NCI-H1417 treated with DMSO at 0.1 percent for 48 hours (cell line): ENCODE measurements at regions not wholly inside any gene's neighbourhood (a gene's known extent, or its start where the extent isn't known, plus 50 kb on each side); places are given as distances from the start of the nearest gene placed in this dataset.

Source experiments
- DNase-seq: peaks from one replicate; lab custom pipeline; 2025; lab: John Stamatoyannopoulos, UW

DNA sequence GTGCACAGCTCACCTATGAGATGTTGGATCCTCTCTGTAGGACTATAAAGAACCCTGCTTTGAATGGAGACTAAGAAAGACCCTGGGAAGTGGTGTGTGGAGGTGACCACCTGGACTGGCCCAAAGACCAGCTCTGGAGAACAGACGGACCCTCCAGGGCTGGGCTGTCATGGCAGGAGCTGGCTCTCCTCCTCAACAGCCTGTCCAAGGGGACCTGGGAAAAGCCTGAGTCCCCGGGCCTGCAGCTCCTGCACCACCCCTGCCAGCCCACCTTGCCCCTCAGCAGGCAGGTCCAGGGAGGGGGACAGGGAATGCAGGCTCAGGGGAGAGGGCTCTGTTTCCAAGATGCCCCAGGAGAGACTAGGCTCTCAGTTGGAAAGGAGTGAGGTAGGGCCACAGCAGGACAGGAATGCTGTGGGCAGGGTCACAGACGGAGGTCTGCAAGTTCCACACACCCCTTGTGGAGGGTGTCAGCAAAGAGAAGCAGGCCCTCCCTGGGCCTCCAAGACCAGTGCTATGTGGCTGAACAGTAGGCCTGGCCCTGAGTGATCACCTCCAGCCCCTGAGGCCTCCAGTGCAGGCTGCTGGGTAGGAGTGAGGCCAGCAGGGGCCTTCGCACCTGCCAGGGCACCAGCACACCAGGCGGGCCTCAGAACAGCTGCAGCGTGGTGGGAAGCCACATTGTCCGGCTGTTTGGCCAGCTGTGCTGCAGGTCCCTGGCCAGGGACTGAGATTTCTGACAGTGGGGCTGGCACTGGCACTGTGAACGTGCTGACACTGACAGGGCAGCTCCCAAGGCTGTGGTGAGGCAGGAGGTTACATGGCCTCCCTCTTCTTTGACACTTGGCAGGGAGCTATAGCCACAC lies 86.4 kb upstream of the OTOS start:
- no peak for DNase-seq

DNA sequence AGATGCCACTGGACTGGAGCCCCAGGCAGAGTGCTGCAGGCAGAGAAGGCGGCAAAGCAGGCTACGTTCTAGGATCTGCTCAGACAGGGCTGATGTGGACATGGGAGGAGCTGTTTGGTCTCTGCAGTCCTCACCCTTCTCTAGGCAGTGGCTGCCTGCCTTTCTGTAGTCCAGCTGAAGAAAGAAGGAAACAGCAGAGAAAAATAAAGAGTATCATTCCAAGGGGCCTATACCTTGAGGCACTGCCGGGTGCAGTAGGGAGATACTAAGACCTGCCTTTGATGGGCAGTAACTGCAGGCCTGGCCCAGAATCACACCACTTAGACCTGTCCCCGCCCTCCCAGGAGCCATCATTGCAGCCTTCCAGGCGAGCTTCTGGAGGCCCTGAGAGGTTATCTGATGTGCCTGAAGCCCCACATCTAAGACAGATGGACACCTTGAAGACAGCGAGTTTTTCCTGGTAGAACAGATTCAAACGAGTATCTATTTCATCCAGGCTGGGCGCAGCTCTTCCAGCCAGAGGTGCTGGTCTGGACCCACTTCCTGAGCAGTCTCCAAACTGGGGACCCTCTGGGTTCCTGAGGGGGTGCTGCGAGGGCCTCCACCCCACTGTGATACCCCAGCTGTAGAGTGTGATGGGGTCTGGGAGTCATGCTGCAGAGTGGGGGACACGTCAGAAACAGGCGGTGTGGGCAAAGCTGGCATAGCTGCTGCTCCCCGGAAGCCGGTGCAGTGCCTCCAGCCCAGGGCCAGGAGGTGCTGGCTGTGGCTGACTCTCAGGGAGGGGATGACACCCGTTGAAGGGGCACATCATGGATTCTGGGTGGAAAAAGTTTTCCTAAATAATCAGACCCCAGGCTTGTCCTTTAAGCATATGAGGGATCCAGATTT lies 87.3 kb upstream of the OTOS start:
- DNase-seq: no peak

DNA sequence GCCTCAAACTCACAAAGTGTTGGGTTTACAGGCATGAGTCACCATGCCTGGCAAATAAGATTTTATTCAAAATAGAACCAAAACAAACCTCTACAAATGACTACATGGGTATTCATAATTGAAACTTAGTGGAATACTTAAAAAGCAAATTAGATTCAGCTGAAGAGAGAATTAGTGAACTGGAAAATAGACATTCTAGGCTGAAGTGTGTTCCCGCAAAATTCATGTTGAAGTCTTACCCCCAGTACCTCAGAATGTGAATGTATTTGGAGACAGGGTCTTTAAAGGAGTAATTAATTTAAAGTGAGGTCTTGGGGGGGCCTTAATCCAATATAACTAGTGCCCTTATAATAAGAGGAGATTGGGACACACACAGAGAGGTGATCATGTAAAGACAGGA lies 88.5 kb upstream of the OTOS start:
- no peak for DNase-seq

DNA sequence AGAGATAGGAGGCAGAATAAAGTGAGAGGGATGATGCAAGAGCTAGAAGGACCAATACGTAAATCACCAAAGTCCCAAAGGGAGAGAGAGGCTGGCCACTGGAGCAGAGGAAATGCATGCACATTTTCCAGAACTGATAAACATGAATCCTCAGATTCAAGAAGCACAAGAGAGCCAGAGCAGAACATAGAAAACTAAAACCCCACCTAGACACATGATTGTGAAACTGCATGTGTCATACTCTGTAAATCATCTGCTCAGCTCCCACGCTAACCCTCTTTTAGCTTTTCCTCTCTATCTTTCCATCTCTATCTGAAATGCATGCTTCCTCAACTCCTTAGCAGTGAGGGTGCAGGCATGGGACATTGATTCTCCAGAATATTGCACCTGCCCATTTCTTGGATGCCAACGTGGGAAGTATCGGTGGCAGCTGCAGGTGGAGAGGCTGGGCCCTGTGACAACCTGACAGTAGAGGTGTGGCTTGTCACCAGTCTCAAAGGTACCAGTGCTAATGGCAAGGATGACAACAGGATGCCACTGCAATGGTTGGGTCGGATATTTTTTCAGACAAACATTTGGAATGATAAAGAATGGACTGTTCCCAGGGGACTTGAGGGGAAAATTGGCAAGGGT lies 89.3 kb upstream of the OTOS start:
- no peak for DNase-seq

DNA sequence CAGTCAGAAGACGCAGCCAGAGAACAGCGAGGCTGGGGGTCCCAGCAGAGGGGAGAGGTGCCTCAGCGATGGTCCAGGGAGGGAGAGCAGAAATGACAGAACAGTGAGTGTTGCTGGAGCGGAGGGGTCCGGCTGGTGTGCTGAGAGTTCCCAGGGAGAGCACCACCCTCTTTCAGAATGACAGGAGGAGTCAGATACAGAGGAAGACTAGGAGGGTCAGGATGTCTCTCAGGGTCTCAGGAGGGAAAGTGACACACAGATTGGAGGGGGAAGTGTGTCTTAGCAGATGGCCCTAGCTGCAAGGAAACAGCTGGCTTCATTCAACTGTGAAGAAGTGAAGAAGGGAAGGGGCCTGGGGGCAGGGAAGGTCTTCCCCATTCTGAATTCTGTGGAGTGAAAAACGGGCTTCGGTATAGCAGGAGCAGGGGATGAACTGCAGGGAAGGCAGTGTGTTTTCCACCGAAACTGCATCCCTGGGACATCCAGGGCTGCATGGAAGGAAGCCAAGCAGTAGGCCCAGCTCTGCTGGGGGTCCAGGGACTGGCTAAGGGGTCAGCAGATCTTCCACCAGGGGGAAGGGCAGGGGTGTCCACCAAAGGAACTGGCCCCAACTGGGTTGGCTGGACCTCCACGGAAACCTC lies 90.0 kb upstream of the OTOS start:
- no peak for DNase-seq

DNA sequence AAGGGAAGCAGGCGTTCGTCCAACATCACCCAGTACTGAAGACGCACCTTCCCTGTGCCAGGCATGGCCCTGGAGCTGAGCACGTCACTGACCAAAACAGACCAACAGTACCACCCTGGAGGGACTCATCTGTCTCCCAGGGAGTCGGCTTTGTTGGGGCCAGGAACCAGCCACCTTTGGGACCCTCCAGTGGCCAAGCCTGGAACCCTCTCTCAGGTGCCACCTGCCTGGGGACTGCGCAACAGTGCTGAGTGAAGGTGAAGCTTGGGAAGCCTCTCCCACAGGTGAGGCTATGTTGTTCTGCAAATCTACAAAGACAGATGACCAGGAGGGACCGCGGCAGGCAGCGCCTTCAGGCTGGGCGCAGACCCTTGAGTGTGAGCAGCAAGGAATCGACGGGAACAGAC lies 91.4 kb upstream of the OTOS start:
- DNase-seq: no peak

DNA sequence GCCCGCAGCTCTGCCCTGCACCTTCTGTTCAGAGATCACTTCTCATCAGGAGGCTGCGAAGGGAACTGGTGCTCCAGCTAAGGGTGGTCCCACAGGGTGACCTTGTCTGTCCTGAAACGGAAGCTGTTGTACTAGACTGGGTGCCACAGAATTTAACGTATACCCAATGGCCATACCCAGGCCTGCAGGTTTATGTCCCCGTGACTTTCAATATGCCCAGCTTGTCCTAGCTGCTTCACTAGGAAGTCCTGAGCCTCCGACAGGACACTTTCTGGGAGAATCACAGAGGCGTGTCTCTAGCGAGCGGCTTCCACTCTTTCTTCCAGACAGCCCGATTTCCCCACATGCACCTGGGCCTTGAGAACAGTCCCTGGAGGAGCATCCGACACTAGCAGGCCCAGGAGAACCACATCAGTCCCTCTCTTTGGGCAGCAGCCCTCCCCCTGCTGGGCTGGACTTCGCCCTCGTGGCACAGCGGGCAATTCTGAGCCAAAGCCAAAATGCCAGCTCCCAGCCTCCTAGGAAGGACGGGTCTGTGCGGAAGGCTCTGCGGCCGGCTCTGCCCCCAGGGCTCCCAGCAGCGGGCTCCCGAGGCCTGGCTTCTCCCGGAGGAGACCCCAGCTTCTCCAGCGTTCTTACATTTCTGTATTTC lies 91.9 kb upstream of the OTOS start:
- DNase-seq: no peak

DNA sequence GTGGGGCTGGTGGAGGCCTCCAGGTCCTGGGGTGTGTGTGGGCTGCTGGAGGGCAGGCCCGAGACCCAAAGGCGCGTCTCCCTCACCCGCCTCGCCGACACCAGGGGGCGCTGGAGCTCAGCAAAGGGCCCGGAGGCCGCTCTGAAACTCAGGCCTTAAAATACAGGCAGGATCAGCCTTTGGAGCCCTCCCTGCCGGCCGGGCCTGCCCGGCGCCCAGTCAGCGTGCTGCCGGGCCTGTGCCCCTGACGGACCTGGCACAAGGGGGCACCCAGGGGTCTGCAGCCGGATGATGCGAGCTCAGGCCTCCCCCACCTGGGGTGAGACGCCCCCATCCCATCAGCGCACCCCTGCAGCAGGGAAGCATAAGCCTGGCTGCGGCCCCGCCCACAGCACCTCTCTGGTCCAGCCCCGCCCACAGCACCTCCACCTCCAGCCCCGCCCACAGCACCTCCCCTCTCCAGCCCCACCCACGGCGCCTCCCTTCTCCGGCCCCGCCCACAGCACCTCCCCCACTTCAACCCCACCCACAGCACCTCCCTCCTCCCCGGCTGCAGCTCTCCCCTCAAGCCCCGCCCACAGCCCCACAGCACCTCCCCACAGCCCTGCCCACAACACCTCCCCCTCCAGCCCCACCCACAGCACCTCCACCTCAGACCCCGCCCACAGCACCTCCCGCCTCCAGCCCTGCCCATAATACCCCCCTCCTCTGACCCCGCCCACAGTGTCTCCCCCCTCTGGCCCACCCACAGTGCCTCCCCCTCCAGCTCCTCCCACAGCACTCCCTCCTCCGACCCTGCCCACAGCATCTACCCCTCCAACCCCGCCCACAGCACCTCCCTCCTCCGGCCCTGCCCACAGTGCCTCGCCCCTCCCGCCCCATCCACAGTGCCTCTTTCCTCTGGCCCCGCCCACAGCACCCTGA lies 92.8 kb upstream of the OTOS start:
- no peak for DNase-seq

DNA sequence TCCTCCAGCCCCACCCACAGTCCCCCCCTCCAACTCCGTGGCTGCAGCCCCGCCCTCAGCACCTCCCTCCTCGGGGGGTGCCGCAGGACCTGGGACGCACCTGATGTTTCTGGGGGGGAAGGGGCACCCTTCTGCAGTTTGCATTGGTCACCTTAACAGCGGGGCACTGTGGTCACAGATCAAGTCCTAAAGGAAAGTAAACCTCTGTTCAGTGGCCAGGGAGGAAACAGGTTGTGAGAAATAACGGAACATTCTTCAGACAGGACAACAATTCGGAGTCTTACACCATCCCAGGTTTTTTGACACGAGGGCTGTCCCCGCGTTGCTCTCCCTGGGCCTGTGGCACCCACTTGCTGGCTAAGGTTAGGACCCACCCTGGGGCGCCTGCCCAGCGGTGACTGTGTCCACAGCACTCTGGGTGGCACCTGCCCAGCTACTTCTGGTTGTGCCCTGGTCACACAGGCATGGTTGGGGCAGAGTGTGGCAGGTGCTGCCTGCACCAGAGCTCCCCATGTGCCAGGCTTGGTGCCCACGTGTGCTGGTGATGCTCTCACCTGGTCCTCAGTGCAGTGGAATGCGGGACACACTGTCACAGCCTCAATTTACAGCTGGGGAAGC lies 93.5 kb upstream of the OTOS start:
- no peak for DNase-seq

DNA sequence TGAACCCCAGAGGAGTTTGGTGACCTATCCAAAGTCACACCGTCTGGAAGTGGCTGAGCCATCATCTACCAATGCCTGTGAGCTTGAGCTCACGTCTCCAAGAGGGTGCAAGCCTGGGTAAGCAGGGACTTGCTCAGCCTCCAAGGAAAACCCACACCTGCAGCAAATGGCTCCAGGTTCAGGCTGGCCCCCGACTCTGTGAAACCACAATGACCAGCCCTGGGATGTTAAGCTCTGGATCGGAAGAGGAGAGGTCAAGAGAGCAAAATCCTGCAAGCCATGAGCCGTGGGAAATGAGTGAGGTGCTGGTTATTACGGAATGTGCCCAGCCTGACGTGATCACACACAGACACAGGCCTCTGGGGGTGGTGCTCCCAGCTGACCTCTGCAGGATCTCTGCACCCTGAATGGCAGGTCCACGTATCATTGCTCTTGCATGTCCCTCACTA lies 94.1 kb upstream of the OTOS start:
- DNase-seq: no peak

DNA sequence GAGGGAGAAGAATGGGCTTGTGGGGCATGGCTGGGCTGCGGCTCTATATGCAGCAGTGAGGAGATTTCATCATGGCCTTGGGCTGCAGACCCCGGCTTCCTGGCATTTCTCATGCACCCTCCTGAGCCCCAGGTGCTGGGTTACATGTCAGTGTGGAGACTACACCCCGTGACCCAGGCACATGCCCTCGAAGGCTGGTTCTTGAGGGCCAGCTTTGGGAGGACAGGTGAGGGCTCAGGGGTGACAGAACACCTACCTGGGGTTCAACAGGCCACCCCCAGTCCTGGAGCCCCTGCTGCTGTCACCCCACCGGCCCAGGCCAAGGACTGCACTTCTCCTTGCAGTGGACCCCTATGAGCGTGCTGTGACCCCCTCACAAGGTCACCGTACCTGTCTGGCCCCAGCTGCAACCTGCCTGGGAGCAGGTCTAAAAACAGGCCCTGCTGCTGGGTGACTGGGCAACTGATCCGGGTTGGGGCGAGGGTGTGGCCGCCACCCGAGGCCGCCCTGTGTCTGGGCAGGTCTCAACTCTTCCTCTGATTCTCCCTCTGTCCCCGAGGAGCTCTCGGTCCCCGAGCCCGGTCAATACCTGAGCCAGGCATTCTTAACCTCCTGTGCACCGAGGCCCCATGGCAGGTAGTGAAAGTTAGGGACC lies 94.8 kb upstream of the OTOS start:
- no peak for DNase-seq

DNA sequence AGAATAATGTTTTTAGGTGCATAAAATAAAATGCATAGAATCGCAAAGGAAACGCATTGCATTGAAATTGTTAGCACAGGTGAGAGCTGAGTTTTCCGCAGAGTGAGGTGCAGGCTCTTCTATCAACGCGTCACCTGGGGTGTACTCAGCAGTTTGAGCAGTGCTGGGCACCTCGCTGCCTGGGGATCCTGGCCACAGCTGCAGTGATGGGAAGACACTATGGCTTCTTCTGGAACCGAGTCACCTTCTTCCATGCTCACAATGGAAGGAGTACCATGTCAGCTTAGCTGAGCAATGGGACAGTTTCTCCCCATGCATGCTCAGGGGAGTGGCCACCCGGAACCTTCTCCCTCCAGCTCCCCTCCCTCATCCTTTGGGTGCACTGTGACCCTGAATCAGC lies 95.4 kb upstream of the OTOS start:
- DNase-seq: no peak

DNA sequence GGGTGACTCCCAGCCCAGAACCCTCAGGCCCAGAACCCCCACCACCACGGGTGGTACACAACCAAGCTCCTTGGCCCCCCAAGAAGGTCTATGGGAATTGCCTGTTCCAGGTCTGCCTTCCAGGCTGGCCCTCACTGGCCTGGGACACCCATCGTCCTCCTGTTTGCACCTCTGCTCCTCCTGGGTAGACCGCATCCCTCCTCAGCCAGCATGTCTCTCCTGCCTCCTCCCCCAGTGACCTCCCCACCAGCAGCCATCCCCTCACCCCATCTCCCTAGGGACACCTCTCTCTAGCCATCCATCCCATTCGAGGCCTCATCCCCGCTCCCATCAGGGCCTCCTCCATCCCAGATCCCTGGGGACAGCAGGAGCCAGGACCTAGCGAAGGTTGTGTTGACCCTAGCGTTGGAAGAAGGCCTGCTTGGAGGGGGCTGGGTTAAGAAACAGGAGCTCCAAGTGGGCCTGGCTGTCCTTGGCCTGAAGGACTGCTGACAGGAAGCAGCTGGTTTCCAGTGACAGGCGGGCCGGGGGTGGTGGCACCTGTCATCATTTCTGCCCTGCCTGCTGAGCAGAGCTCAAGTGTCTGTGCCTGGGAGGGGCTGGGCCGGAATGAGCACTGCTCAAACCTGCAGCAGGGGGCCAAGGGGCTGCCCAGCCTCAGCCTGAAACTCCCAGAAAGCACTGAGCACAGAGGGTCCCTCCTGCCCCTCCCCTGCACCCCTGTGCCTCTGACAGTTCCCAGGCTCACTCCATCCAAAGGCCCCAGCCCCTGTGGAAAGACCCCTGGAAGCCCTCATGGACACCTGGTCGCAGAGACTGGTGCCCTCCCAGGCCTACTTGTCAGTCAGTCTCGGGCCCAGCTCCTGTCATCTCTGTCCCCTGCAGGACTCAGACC lies 96.0 kb upstream of the OTOS start:
- peak; percentile 28 for DNase-seq

DNA sequence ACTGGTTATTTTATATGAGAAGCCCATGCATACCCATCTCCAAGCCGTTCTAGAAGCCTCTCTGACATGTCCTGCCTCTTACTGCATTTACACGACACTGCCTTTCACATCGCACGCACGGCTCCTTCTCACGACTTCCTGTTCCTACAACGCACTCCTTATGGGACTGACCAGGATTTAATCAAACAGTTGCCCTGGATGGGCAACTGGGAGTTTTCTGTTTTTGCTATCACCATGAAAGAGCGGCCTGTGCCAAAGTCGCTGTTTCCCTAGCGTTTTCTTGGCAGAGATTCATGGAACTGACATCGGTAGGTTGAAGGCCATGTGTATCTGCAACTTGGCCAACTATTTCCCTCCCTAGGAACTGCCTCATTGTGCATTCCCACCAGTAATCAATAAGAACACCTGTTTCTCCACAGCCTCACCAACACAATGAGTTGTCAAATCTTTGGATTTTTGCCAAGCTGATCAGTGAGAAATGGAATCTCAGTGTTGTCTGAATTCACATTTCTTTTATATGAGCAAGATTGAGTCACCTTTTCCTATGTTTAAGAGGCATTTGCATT lies 97.2 kb upstream of the OTOS start:
- DNase-seq: no peak

DNA sequence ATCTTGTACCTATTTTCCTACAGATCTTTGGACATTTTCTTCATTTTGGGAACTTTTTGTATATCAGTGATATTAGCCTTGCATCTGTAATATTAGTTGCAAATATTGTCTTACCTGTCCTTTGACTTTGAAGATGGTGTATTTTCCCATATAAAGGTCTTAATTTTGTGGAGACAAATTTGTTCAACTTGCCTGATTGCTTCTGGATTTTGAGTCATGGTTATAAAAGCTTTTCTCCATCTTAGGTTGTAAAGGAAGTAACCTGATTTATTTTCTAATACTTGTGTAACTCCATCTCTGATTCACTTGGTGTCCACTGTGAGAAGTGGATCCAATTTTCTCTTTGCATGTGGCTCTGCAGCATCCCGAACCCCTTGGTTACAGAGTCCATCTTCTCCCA lies 97.7 kb upstream of the OTOS start:
- no peak for DNase-seq

DNA sequence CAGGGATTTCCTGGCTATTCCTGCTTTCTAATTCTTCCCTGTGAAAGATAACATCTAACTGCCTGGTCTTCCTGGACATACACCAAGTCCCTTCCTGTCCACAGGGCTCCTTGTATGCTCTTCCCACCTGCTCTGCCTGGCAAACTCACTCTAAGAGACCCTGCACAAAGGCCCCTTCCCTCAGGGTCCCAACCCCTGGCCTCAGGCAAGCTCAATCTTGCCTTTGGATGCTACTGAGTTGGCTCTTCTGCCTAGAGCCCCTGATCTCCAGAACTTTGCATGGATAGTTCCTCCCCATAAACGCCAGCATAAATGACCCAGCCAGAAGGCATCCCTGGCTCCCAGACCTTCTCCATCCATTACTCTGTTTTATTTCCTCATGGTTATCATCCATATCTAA lies 98.3 kb upstream of the OTOS start:
- no peak for DNase-seq

DNA sequence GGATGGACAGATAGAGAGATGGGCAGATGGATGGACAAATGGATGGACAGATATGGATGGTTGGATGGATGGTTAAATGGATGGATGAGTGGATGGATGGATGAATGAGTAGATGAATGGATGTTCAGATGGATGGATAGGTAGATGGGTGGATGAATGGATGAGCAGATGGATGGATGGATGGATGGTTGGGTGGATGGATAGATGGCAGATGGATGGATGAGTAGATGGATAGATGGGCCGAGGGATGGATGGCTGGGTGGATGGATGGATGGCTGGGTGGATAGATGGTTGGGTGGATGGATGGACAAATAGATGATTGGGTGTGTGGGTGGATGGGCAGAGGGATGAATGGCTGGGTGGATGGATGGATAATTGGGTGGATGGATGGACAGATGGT lies 98.9 kb upstream of the OTOS start:
- DNase-seq: no peak
